Smooth muscle cell (in vitro differentiated cells): ENCODE measurements at regions not wholly inside any gene's neighbourhood (a gene's known extent, or its start where the extent isn't known, plus 50 kb on each side); places are given as distances from the start of the nearest gene placed in this dataset.

ENCODE experiments used
- DNase-seq: peaks from one replicate; lab custom pipeline; 2025; ENCODE audit not compliant: unreplicated experiment; lab: John Stamatoyannopoulos, UW
- H2AFZ ChIP-seq: fragments of 200-600 bp; sonication (generic); 2 replicates; pipeline ENCODE4 v1.6.0; 2016; ENCODE audit warnings: antibody characterized with exemption, low read depth, mild to moderate bottlenecking
- H3F3A ChIP-seq: fragments of 200-600 bp; sonication (generic); 2 replicates; pipeline ENCODE4 v1.6.0; 2017; ENCODE audit warnings: antibody characterized with exemption, low read depth
- H3K27ac ChIP-seq: fragments of 200-600 bp; sonication (generic); 2 replicates; pipeline ENCODE4 v1.5.1; 2016; ENCODE audit warnings: low read depth, mild to moderate bottlenecking
- H3K27me3 ChIP-seq: fragments of 200-600 bp; sonication (generic); 2 replicates; pipeline ENCODE4 v1.6.1; 2016; ENCODE audit warnings: low read depth, mild to moderate bottlenecking
- H3K36me3 ChIP-seq: fragments of 200-600 bp; sonication (generic); 2 replicates; pipeline ENCODE4 v1.5.1; 2016; ENCODE audit warnings: low read depth
- H3K4me1 ChIP-seq: fragments of 200-600 bp; sonication (generic); 2 replicates; pipeline ENCODE4 v1.5.1; 2016; ENCODE audit warnings: low read depth
- H3K4me2 ChIP-seq: fragments of 200-600 bp; sonication (generic); 2 replicates; pipeline ENCODE4 v1.6.0; 2016; ENCODE audit warnings: mild to moderate bottlenecking
- H3K4me3 ChIP-seq: fragments of 200-600 bp; sonication (generic); 2 replicates; pipeline ENCODE4 v1.5.1; 2016; ENCODE audit warnings: mild to moderate bottlenecking
- H3K79me2 ChIP-seq: fragments of 200-600 bp; sonication (generic); 2 replicates; pipeline ENCODE4 v1.6.0; 2016; ENCODE audit warnings: low read depth, mild to moderate bottlenecking
- H3K9ac ChIP-seq: fragments of 200-600 bp; sonication (generic); 2 replicates; pipeline ENCODE4 v1.6.0; 2016; ENCODE audit warnings: low read depth
- H3K9me3 ChIP-seq: fragments of 200-600 bp; sonication (generic); replicated peaks from 2 replicates; pipeline ENCODE4 v1.5.1; 2016; ENCODE audit warnings: low read depth
- H4K20me1 ChIP-seq: fragments of 200-600 bp; sonication (generic); 2 replicates; pipeline ENCODE4 v1.6.0; 2016; ENCODE audit warnings: low read depth
- WGBS: methylation state at CpG from one replicate; pipeline ENCODE4 v1.1.7; 2016; ENCODE audit warnings: low lambda C conversion rate; 5-methylcytosine and 5-hydroxymethylcytosine counted together
- TF ChIP-seq, protein P1 (sequence below): fragments of 200-600 bp; sonication (generic); IDR thresholded peaks from 2 replicates; pipeline ENCODE4 v1.5.1; 2017; ENCODE audit warnings: borderline replicate concordance, mild to moderate bottlenecking, antibody characterized with exemption; ENCODE audit not compliant: insufficient read depth, poor library complexity, severe bottlenecking

DNA sequence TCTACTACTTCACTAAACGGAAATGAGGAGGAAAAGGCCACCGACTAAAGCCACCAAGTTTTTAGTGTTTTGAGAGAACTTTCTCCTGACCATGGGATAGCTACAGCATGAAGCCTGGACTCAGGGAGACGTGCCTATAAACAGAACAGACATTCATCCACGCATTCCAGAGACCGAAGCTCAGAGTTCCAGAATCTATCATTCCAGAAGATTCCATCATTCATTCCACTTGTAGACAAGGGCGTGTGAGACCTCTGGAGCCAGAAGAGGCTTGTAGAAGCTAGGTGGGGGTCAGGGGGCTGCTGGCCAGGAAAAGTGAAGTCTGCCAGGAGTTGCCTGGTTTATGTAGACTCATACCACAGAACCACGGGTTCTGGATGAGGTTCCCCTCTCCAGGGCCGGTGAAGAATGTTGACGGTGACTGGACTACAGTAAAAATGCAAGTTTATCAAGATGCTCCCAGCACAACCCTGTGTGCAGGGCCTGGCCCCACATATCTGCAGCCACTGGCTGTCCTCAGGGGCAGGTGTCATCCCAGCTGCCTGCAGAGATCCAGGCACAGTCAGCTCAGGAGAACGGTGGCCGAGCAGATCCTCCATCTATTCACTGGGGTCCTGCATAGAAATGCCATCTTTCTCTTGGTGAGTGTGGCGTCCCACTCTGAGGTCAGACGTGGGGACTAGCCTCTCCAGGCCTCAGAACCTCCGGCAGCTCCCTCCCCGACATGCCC is 215.7 kb downstream of the USP6NL start:
- Histone ChIP-seq H3K9me3 (no peaks in the 10 kb centered on the region), H3F3A (no peaks in the 10 kb centered on the region), H2AFZ (no peak overlapping the region), H3K27ac (no peak overlapping the region), H3K9ac (no peak overlapping the region), H3K4me2 (no peak overlapping the region), H4K20me1 (no peaks in the 10 kb centered on the region), H3K79me2 (no peaks in the 10 kb centered on the region), H3K27me3 (no peaks in the 10 kb centered on the region), H3K4me1 (no peaks in the 10 kb centered on the region), H3K4me3 (no peak overlapping the region), H3K36me3 (no peaks in the 10 kb centered on the region)
- WGBS: 77% methylated on average over 15 of the region's 15 CpGs
- TF ChIP-seq, protein P1, sequence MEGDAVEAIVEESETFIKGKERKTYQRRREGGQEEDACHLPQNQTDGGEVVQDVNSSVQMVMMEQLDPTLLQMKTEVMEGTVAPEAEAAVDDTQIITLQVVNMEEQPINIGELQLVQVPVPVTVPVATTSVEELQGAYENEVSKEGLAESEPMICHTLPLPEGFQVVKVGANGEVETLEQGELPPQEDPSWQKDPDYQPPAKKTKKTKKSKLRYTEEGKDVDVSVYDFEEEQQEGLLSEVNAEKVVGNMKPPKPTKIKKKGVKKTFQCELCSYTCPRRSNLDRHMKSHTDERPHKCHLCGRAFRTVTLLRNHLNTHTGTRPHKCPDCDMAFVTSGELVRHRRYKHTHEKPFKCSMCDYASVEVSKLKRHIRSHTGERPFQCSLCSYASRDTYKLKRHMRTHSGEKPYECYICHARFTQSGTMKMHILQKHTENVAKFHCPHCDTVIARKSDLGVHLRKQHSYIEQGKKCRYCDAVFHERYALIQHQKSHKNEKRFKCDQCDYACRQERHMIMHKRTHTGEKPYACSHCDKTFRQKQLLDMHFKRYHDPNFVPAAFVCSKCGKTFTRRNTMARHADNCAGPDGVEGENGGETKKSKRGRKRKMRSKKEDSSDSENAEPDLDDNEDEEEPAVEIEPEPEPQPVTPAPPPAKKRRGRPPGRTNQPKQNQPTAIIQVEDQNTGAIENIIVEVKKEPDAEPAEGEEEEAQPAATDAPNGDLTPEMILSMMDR: no peak
- DNase-seq: no peak

DNA sequence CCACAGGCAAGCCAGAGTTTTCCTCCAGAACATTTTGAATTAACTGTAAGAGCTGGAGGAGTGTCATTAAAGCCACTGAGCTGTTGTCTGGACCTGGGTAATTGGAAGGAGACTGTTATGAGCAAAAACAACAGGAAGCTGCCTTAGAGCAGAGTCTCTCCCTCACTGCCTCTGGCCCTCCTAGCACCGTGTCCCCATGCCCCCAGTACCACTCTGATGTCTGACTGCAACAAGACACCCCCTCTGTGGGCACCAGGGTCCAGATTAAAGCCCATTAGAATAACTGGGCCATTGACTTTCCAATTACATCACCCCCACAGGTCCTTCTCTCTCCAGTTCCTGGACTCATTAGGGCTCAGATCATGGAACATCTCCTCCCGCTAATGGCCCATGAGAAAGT is 216.3 kb downstream of the USP6NL start:
- TF ChIP-seq, protein P1: no peak
- Histone ChIP-seq H2AFZ (no peak overlapping the region), H3K9ac (no peak overlapping the region)

DNA sequence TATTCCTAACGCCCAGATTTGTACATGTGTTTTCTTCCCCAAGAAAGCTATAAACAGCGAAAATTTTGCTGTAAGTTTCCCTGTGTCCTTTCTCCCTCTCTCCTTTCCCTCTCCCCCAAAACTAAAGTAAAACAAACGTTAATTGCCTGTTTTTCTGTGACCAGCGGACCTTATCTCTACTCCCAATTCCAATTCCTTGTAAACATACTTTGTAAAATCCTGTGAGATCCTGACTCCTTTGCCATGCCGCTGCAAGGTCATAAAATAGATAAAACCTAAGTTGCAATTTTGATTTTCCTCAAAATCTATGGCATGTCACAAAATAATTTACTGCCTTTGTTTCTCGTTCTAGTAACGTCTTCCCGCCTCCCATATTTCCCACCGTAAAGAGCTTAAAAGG is 217.6 kb downstream of the USP6NL start:
- no peaks in the 10 kb centered on the region for H3K9me3 ChIP-seq
- no peaks in the 10 kb centered on the region for H3K27me3 ChIP-seq
- H3F3A ChIP-seq: no peaks in the 10 kb centered on the region
- H3K27ac ChIP-seq: no peak overlapping the region
- TF ChIP-seq, protein P1: no peak
- H2AFZ ChIP-seq: peak overlapping the region; percentile 52
- no peaks in the 10 kb centered on the region for H3K79me2 ChIP-seq
- 31% methylated on average over 9 of the region's 9 CpGs for WGBS
- H3K4me2 ChIP-seq: peak overlapping the region; percentile 81
- H3K9ac ChIP-seq: no peak overlapping the region
- no peaks in the 10 kb centered on the region for H4K20me1 ChIP-seq
- peak overlapping the region; percentile 32 for H3K4me3 ChIP-seq
- DNase-seq: no peak
- H3K4me1 ChIP-seq: no peaks in the 10 kb centered on the region
- H3K36me3 ChIP-seq: no peaks in the 10 kb centered on the region

More for the DNA sequence above, 216.3 kb downstream of the USP6NL start:
- Histone ChIP-seq H3K9me3 (no peaks in the 10 kb centered on the region), H3K4me3 (no peak overlapping the region), H3K27ac (no peak overlapping the region), H3F3A (no peaks in the 10 kb centered on the region), H3K4me1 (no peaks in the 10 kb centered on the region), H3K27me3 (no peaks in the 10 kb centered on the region), H3K4me2 (no peak overlapping the region), H4K20me1 (no peaks in the 10 kb centered on the region), H3K79me2 (no peaks in the 10 kb centered on the region), H3K36me3 (no peaks in the 10 kb centered on the region)
- no peak for DNase-seq
- WGBS: 78% methylated on average over 2 of the region's 2 CpGs

DNA sequence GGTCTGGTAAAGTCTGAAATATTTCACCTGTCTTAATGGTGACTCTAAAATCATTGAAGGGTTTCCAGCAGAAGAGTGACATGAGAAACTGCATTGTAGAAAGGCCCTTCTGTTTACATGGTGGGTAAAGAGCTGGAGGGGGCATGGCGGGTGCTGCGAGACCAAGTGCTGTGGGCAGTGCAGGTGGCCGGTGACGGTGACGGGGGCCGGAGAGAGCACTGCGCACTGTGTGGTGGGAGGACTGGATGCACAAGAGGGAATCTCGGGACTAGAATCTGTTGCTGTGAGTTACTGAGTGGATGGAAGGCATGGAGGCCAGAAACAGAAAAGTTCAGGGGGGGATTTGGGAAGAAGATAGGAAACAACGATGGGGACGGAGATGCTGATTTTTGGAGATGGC is 218.7 kb downstream of the USP6NL start:
- Histone ChIP-seq H3K36me3 (no peaks in the 10 kb centered on the region), H3K79me2 (no peaks in the 10 kb centered on the region), H3K9me3 (no peaks in the 10 kb centered on the region), H4K20me1 (no peaks in the 10 kb centered on the region), H3K4me2 (no peak overlapping the region), H3F3A (no peaks in the 10 kb centered on the region), H3K27ac (no peak overlapping the region), H3K4me1 (no peaks in the 10 kb centered on the region), H3K9ac (no peak overlapping the region), H3K27me3 (no peaks in the 10 kb centered on the region), H3K4me3 (no peak overlapping the region), H2AFZ (no peak overlapping the region)
- DNase-seq: no peak
- TF ChIP-seq, protein P1: no peak
- WGBS: 99% methylated on average over 10 of the region's 10 CpGs
